ENCODE measurements at regions not wholly inside any gene's neighbourhood (a gene's known extent, or its start where the extent isn't known, plus 50 kb on each side); places are given as distances from the start of the nearest gene placed in this dataset.

DNA sequence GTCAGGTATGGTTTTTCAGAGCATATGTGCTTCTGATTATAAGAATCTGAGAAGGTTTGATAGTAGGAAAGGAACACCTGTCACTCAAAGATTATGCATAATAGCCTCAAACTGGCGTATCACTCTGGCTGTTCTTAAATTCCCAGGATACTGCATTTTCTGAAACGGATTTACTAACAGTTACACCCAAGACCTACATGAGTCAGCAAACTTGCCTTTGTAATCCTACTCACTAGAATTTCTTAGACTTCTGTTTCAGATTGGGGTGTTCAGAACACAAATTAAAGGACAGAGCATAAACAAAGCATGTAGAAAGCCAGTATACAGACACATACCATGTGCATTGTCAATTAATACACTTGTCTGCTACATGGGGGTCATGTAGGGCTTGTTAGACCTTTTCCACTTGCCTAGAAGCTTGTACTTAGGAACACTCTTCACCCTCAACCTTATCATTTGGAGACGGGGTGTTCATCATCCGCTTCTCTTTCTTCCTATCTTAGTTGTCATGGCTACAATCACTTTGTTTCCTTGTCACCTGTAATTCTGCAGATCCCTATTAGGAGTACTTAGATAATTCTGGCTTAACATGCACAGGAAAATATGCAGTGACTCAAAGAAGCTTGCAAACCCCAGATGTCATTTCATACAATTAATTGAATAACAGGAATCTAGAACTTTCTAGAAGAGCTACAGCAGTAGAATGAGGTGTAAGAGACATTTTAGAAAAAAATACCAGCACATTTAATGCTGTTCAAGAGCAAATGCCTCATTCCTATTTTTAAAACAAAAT lies 593.0 kb upstream of the TENM3 start:
- no peak for DNase-seq

GRCh38 chr4:181656748-181657147 lies 586.5 kb upstream of the TENM3 start:
- no peak for DNase-seq

DNA sequence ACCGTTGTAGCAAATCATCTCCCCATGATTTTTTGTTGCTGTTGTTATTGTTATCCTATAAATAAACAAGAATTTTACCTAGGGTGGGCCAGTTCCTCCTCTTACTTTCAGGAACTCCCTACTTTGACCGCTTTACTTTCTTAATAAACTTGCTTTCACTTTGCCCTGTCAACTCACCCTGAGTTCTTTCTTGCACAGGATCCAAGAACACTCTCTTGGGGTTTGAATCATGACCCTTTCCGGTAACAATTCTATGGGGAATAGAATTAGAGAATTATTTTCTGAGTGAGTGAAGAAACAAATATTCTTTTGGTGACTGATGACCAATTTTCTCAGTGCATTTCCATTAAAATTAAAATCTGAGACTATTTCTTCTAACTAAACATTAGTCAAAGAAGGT lies 584.0 kb upstream of the TENM3 start:
- no peak for DNase-seq

DNA sequence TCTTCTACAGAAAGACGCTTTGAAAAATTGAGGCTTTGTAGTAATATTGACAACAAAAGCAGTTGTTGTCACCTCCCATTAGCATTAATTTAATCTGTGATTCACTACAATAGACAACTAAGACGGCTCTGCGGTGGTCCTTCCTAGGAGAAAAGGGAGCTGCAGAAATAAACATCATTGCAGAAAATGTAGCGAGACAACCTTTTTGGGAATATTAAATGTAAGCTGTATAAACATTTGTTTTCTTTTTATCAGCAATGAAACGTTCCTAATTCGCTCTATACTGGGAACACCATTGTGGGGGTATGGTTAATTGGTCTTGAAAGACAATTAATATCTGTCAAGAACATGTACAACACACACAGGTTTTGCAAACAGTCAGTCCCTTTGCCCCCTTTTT lies 583.3 kb upstream of the TENM3 start:
- no peak for DNase-seq

- DNase-seq: no peak
Measured at GRCh38 chr4:181661090-181661489, 582.1 kb upstream of the TENM3 start.

GRCh38 chr4:181661923-181662322 lies 581.3 kb upstream of the TENM3 start:
- no peak for DNase-seq

GRCh38 chr4:181662383-181662782 lies 580.8 kb upstream of the TENM3 start:
- DNase-seq: no peak

- no peak for DNase-seq
Measured at GRCh38 chr4:181670506-181670905, 572.7 kb upstream of the TENM3 start.

DNA sequence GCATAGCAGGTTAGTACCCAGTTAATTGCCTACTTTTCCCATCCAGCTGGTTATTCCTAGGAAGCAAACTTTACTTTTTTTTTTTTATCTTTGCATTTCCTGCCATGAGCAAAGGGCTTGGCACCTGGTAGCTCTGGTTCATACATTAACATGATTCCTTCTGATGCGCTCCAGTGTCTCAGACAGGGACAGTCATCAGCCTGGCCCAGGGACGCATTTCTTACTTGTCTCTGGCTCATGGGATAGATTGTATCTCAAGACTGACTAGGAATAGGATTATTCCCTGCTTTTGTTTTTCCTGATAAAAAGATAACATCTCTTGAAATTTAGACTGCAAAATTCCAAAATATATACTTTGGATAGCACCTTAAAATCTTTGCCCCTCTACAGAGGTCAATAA lies 571.5 kb upstream of the TENM3 start:
- no peak for DNase-seq

DNA sequence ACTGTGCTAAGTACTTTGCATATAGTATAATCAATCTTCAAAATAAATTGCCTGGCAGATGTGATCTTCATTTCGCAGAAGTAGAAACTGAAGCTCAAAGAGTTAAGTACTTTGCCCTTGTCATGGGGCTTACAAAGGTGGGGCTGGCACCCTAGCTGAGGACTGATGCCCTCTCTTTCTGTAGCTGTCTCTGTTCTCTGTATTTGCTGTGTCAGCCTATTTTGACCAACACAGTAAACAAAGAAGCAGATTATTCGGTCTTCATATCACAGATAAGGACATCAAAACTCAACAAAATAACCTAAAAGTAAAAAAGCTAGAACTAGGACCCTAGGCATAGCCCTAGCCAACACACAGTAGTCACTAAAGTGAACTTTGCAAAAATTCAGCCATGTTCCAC lies 570.5 kb upstream of the TENM3 start:
- no peak for DNase-seq

DNA sequence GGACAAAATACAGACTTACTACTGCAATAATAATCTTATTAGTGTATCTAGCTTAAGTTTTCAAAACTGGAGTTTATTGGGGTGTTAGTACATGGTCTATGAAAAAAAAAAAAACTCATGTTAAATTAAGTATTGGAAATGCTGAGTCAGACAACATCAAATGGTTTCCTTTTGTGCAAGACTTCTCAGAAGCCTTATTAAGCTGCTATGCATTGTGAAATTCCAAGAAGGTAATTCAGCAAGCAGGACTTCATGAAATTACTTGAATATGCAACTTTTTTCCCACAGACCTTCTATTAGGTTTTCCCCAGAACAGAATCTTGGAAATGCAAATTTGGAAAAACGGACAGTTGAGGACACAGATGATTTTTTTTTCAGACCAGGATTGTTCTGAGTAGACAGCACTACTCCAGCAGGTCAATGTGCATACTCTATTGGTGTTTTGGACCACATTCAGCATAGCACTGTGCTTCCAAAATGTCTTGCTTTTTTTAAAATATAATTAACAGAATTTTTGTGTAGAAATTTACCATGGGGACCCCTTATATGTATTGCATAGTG lies 568.8 kb upstream of the TENM3 start:
- DNase-seq: no peak

DNA sequence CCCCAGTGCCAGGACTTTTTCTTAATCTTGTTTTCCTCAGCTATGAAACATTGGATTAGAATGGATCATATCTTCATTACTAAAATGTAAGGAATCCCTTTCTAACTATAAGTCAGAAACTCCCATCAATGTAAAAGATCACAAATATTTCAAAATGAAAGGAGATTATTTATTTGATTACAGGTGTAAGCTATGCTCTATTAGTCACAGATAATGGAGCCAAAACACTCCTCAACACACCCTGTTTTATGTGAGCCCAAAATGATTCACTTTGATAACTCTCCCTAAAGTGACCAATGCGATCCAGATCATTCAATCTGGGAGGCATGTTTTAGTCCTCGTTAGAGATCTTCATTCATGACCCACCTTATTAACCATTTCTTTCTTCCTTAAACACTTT lies 566.7 kb upstream of the TENM3 start:
- DNase-seq: no peak

DNA sequence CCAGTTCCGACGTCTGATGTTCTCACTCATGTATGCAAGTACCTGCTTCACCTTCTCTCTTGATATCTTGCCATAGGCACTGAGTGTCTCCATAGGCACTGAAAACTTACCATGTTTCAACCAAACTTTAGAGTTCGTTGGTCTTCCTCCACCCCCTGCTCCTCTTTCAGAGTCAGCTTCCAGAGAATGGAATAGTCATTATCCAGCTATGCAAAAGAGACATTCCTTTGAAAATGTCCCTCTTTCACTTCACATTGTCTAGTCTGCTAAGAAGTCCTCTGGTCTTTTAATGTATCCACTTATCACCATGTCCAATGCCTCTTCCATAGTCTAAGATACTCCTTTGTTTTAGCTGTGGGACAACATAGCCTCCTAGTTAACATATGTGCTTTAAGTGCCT lies 566.0 kb upstream of the TENM3 start:
- DNase-seq: no peak

DNA sequence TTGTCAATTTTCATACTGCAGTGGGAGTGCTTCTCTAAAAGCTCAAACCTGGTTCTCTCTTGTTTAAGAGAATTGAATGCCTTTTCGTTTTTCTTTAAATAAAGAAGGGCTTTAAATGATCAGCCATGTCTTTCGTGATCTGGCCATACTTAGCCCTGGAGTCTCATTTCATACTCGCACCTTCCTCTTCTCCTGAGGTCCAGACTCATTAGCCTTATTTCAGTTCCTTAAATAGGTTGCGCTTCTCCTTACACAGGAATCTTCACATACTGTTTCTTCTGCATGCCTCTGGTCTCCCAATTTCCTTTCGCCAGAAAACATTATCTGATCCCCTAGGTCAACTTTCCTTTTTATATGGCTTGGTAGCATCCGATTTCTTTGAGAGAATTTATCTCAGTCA lies 565.6 kb upstream of the TENM3 start:
- no peak for DNase-seq

DNA sequence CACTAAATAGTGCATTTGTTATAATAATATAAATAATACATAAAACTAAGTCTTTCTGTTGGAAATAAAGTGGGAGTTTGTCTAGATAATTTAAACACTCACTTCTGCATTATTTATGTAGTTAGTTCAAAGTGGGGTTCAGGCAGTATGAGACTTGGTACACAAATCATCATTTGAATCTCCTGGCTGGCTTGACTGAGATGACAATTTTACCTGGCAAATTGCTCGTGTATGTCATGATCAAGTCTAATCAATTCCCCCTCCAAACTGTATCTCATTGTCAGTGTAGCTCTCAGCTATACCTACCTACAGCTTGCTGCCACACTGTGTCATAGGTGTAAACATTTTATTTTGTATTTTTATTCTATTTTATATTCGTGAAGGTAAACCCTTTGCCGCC lies 563.4 kb upstream of the TENM3 start:
- no peak for DNase-seq

- DNase-seq: no peak
Measured at GRCh38 chr4:181682367-181683047, 560.7 kb upstream of the TENM3 start.

DNA sequence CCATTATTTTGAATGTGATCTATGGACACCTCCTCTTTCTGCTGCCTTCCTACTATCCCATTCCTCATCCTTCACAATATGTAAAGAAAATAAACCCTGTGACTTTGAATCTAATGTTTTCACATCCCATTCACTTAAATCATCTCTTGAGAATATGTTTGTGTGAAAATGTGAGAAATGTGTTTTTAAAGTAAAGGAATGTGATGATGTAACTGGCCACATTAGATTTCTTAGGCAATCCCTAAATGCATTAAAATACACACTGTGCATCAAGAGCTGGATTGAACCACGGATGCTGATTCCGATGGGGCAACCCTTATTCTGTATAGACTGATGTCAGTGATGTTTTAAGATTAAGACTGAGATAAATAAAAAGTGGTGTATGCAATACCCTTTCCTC lies 558.9 kb upstream of the TENM3 start:
- DNase-seq: no peak

GRCh38 chr4:181685461-181685860 lies 557.7 kb upstream of the TENM3 start:
- DNase-seq: no peak

GRCh38 chr4:181685911-181686310 lies 557.3 kb upstream of the TENM3 start:
- DNase-seq: no peak

GRCh38 chr4:181687116-181687515 lies 556.1 kb upstream of the TENM3 start:
- DNase-seq: no peak

GRCh38 chr4:181688432-181688831 lies 554.8 kb upstream of the TENM3 start:
- DNase-seq: no peak

DNA sequence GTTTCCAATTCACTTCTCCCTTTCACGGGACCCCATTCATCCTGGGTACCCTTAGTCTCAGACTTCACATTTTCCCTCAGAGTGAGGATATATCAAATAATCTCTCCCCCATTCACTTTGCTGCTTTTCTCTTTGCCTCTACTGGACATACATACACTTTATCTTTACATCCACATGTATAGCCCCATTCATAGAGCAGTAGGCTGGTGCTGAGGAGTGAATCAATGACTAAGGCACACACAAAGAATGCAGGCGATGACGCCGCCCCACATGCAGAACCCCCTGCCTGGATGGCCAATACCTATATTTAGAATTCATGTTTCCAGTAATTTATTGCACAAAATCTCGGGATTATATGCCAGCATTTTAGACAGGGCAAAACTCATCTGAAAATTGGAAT lies 554.3 kb upstream of the TENM3 start:
- DNase-seq: no peak

DNA sequence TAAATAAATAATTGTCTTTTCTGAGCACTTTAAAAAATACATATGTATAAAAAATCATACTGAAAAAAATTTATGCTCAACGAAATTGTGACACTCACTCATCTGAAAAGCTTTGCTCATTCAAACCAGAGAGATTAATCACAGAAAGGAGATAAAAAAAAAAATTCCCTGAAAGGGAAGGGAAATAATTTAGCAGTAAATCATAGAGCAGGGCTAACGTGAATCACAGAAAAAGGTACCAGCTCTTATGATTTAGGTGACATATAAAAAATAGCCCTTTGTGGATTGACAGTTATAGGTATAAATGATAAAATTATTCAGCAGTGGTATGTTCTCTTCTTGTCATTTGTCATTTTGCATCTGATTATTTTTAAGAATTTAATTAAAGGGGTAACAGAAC lies 552.7 kb upstream of the TENM3 start:
- DNase-seq: no peak

- DNase-seq: no peak
Measured at GRCh38 chr4:181692965-181693364, 550.2 kb upstream of the TENM3 start.

- DNase-seq: no peak
Measured at GRCh38 chr4:181693517-181693916, 549.7 kb upstream of the TENM3 start.

Measured in activated effector memory CD4-positive, alpha-beta T cell treated with Interleukin-2 at 50 U/mL for 16 hours (primary cell).